RWPE1 (cell line): ENCODE measurements at regions not wholly inside any gene's neighbourhood (a gene's known extent, or its start where the extent isn't known, plus 50 kb on each side); places are given as distances from the start of the nearest gene placed in this dataset.
A peak's percentile ranks its signal among the peaks of the same experiment; 100 is the strongest.

Source experiments
- CTCF ChIA-PET: fragments of 350-600 bp; sonication (Branson Sonifier 250); formaldehyde crosslinking; extraction: SDS; loops from one replicate; lab custom pipeline; 2021; lab: Yijun Ruan, JAX
- POLR2A ChIA-PET: fragments of 400-600 bp; formaldehyde crosslinking; extraction: SDS; loops from one replicate; lab custom pipeline; 2020; ENCODE audit warnings: antibody characterized with exemption; ENCODE audit not compliant: low non-redundant PET; lab: Yijun Ruan, JAX
- DNase-seq: peaks from one replicate; pipeline ENCODE4 v3.0.0; 2012; ENCODE audit warnings: low spot score
- H3K27ac ChIP-seq: fragments of 450-650 bp; 2 replicates; pipeline ENCODE4 v1.5.1; 2017
- CTCF ChIP-seq: fragments of 450-650 bp; conservative IDR thresholded peaks from 2 replicates; pipeline ENCODE4 v1.5.1; 2017; ENCODE audit warnings: low read depth, mild to moderate bottlenecking

GRCh38 chr5:20212701-20213100 is 224.7 kb upstream of the CDH18 start:
- no peak for DNase-seq
- ChIA-PET POLR2A (no interaction called here), CTCF (no interaction called here)
- TF ChIP-seq CTCF: no peak
- H3K27ac ChIP-seq: no peak overlapping the region

- DNase-seq: no peak
- ChIA-PET CTCF (no interaction called here), POLR2A (no interaction called here)
- no peak for TF ChIP-seq CTCF
- no peak overlapping the region for H3K27ac ChIP-seq
Observed at GRCh38 chr5:20166456-20166855, 178.5 kb upstream of the CDH18 start.

- DNase-seq: no peak
- no peak for TF ChIP-seq CTCF
- ChIA-PET CTCF (no interaction called here), POLR2A (no interaction called here)
- H3K27ac ChIP-seq: no peak overlapping the region
Observed at GRCh38 chr5:20158006-20158405, 170.0 kb upstream of the CDH18 start.

- ChIA-PET POLR2A (no interaction called here), CTCF (no interaction called here)
- TF ChIP-seq CTCF: no peak
- DNase-seq: no peak
- no peak overlapping the region for H3K27ac ChIP-seq
Observed at GRCh38 chr5:20157089-20157488, 169.1 kb upstream of the CDH18 start.

- TF ChIP-seq CTCF: no peak
- no peak overlapping the region for H3K27ac ChIP-seq
- peak; percentile 3 for DNase-seq
- CTCF ChIA-PET: interaction anchor here (0.5 kb wide), 1 partner anchor 68 kb away, joined by 3 read pairs; no protein-coding TSS in a partner anchor
- POLR2A ChIA-PET: no interaction called here
Observed at GRCh38 chr5:20145240-20145639, 157.2 kb upstream of the CDH18 start.

GRCh38 chr5:20129501-20129900 is 141.5 kb upstream of the CDH18 start:
- DNase-seq: no peak
- CTCF ChIA-PET: no interaction called here
- no peak for TF ChIP-seq CTCF
- POLR2A ChIA-PET: no interaction called here
- H3K27ac ChIP-seq: no peak overlapping the region

- POLR2A ChIA-PET: no interaction called here
- CTCF ChIA-PET: no interaction called here
- DNase-seq: no peak
- no peak overlapping the region for H3K27ac ChIP-seq
- no peak for TF ChIP-seq CTCF
Observed at GRCh38 chr5:20128343-20128742, 140.3 kb upstream of the CDH18 start.
